Naive thymus-derived CD8-positive, alpha-beta T cell (primary cell): ENCODE measurements at regions not wholly inside any gene's neighbourhood (a gene's known extent, or its start where the extent isn't known, plus 50 kb on each side); places are given as distances from the start of the nearest gene placed in this dataset.

ENCODE experiments used
- ATAC-seq, 2 donors: fragments of 150-1000 bp; cut with Tn5 transposase in 1 of 2; sonication (Bioruptor Pico), chemical (Tn5 transposase) in 1 of 2; 1 replicate in 1 of 2; 2 replicates in 1 of 2; pipeline ENCODE4 v1.10.0; 2021; ENCODE audit warnings: mild to moderate bottlenecking in 2 of 2, moderate library complexity in 2 of 2
- POLR2A ChIA-PET: fragments of 350-600 bp; sonication (Branson Sonifier 250); formaldehyde crosslinking; loops from one replicate; lab custom pipeline; 2021; ENCODE audit warnings: antibody characterized with exemption; lab: Charles Lee
- DNase-seq, 10 donors: peaks; one replicate each; pipeline versions ENCODE4 v3.0.0 to v3.0.0-alpha.2; 2020 to 2022
- H3K27ac Mint-ChIP-seq, 10 donors: one replicate each; pipeline ENCODE4 v1.8.0; 2020 to 2022; ENCODE audit warnings: mild to moderate bottlenecking in 10 of 10, mixed read lengths in 10 of 10, moderate library complexity in 4 of 10, inconsistent platforms in 1 of 10
- H3K27me3 Mint-ChIP-seq, 5 donors: one replicate each; pipeline ENCODE4 v1.8.0; 2021 to 2022; ENCODE audit warnings: mixed read lengths in 5 of 5
- H3K36me3 Mint-ChIP-seq, 3 donors: one replicate each; pipeline ENCODE4 v1.8.0; 2020 to 2022; ENCODE audit warnings: mixed read lengths in 3 of 3, mild to moderate bottlenecking in 2 of 3, inconsistent platforms in 1 of 3
- H3K4me1 Mint-ChIP-seq, 4 donors: one replicate each; pipeline ENCODE4 v1.8.0; 2021 to 2022; ENCODE audit warnings: mixed read lengths in 4 of 4
- H3K4me3 Mint-ChIP-seq, 10 donors: one replicate each; pipeline ENCODE4 v1.8.0; 2020 to 2022; ENCODE audit warnings: mild to moderate bottlenecking in 10 of 10, mixed read lengths in 10 of 10, moderate library complexity in 6 of 10, inconsistent platforms in 1 of 10
- H3K9me3 Mint-ChIP-seq, 9 donors: one replicate each; pipeline ENCODE4 v1.8.0; 2020 to 2022; ENCODE audit warnings: mixed read lengths in 9 of 9, mild to moderate bottlenecking in 3 of 9, inconsistent platforms in 1 of 9, moderate library complexity in 1 of 9

GRCh38 chr10:131006458-131007256 is 304.9 kb downstream of the TCERG1L start:
- POLR2A ChIA-PET = no interaction called here
- H3K27ac Mint-ChIP-seq = no peak overlapping the region
- peaks cover 0 to 3% (median 0%) of the 10 kb centered on the region in 5 donors for H3K27me3 Mint-ChIP-seq
- no peaks in the 10 kb centered on the region for H3K36me3 Mint-ChIP-seq
- ATAC-seq = no peak
- H3K4me3 Mint-ChIP-seq = no peak overlapping the region
- H3K4me1 Mint-ChIP-seq = no peaks in the 10 kb centered on the region
- H3K9me3 Mint-ChIP-seq = peaks cover 0 to 4% (median 0%) of the 10 kb centered on the region in 9 donors
- no peak for DNase-seq

- POLR2A ChIA-PET = no interaction called here
- Mint-ChIP-seq H3K9me3 (peaks cover 0 to 4% (median 0%) of the 10 kb centered on the region in 9 donors), H3K4me1 (no peaks in the 10 kb centered on the region), H3K4me3 (no peak overlapping the region), H3K27me3 (peaks cover 0 to 7% (median 0%) of the 10 kb centered on the region in 5 donors), H3K36me3 (no peaks in the 10 kb centered on the region), H3K27ac (no peak overlapping the region)
- ATAC-seq (no peak), DNase-seq (no peak)
Observed at GRCh38 chr10:131009791-131010190, 301.7 kb downstream of the TCERG1L start.

DNA sequence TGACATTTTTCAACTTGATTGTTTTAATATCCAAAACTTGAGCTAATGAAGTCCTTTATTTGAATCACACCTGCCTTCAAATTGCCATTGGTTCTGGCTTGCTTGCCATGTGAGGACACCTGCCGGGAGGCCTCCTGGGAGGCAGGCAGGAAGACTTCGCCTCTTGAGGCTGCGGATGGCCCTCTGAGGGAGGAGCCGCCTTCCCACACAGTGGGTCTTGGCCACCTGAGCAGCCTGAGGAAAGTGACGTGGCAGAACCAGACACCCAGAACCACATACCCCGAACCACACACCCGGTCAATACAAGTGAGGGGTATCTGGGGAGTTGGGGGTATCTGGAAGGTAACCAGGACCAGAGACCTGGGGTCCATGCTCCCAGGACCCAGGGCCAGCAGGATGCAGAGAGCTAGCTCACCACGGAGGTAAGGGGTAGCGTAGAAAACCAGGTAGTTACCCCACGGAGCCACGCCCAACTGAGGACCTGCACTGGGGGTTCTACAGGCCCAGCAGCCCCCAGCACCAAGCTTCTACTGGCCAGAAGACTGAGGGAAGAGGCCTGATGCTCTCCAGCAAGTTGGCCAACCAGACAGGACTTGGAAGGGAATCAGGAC is 300.5 kb downstream of the TCERG1L start:
- H3K4me1 Mint-ChIP-seq = no peaks in the 10 kb centered on the region

GRCh38 chr10:131011936-131012640 is 299.4 kb downstream of the TCERG1L start:
- H3K27me3 Mint-ChIP-seq = peaks cover 0 to 7% (median 0%) of the 10 kb centered on the region in 5 donors
- POLR2A ChIA-PET = no interaction called here
- no peak overlapping the region for H3K27ac Mint-ChIP-seq
- no peaks in the 10 kb centered on the region for H3K36me3 Mint-ChIP-seq
- DNase-seq (no peak), ATAC-seq (no peak)
- H3K4me1 Mint-ChIP-seq = no peaks in the 10 kb centered on the region
- no peaks in the 10 kb centered on the region for H3K9me3 Mint-ChIP-seq
- no peak overlapping the region for H3K4me3 Mint-ChIP-seq

More for the DNA sequence above, 300.5 kb downstream of the TCERG1L start:
- DNase-seq = no peak
- Mint-ChIP-seq H3K9me3 (no peaks in the 10 kb centered on the region), H3K4me3 (no peak overlapping the region), H3K27ac (no peak overlapping the region), H3K27me3 (peaks cover 0 to 7% (median 0%) of the 10 kb centered on the region in 5 donors), H3K36me3 (no peaks in the 10 kb centered on the region)
- no peak for ATAC-seq
- POLR2A ChIA-PET = no interaction called here

DNA sequence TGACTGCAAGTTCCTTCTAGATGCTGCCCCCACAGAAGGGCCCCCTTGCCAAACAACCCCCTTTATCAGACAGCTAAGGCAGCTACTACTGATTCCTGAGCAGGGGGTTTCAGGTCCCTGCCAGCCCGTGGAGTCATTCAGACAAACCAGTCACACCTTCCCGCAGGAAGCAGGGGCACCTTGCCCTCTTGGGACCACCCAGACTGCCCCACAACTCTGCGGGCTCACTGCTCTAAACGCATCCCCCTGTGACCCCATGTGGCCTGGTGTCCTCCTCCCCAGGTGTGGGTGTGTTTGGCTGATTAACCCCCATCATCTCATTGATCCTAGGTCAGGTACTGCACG is 298.9 kb downstream of the TCERG1L start:
- no peak overlapping the region for H3K27ac Mint-ChIP-seq
- no peak for ATAC-seq
- H3K4me3 Mint-ChIP-seq = no peak overlapping the region
- no peak for DNase-seq
- POLR2A ChIA-PET = no interaction called here
- peaks cover 0 to 4% (median 0%) of the 10 kb centered on the region in 5 donors for H3K27me3 Mint-ChIP-seq
- H3K4me1 Mint-ChIP-seq = no peaks in the 10 kb centered on the region
- no peaks in the 10 kb centered on the region for H3K9me3 Mint-ChIP-seq
- H3K36me3 Mint-ChIP-seq = no peaks in the 10 kb centered on the region

DNA sequence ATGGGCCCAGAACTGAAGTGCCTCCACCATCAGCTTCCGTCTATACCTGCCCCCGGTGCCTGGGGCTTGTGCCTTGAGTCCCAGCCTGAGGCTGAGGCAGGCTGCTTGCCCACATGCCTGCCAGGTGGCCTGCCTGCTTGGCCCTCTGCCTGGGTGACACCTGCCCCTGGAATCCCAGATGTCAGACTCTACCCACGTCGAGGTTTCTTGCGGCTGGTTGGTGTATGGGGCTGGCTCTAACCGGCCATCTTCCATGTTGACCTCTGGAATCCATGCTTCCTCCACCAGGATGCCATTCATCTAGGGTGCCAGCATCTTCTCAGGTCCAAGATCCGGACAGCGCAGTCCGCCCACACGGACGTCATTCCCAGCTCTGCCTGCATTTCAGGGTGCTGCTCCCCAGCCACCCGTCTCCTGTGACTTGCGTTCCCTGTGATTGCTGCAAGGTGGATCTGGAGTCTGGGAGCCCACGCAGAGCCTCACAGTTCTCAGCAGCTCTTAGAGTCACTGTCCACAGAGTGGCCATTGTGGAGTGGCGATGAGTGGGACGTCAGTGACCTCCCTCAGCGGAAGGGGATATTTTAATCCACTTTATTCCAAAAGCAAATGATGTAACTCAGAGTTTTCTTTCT is 298.1 kb downstream of the TCERG1L start:
- Mint-ChIP-seq H3K36me3 (no peaks in the 10 kb centered on the region), H3K9me3 (no peaks in the 10 kb centered on the region), H3K27ac (no peak overlapping the region), H3K27me3 (peaks cover 0 to 4% (median 0%) of the 10 kb centered on the region in 5 donors), H3K4me1 (no peaks in the 10 kb centered on the region), H3K4me3 (no peak overlapping the region)
- POLR2A ChIA-PET = no interaction called here
- DNase-seq (no peak), ATAC-seq (no peak)

GRCh38 chr10:131014271-131014670 is 297.2 kb downstream of the TCERG1L start:
- Mint-ChIP-seq H3K36me3 (no peaks in the 10 kb centered on the region), H3K9me3 (no peaks in the 10 kb centered on the region), H3K27me3 (peaks cover 0 to 4% (median 0%) of the 10 kb centered on the region in 5 donors), H3K27ac (no peak overlapping the region), H3K4me1 (no peaks in the 10 kb centered on the region), H3K4me3 (no peak overlapping the region)
- ATAC-seq (no peak), DNase-seq (no peak)
- POLR2A ChIA-PET = no interaction called here

GRCh38 chr10:131015271-131015670 is 296.2 kb downstream of the TCERG1L start:
- no peak for ATAC-seq
- no peak for DNase-seq
- H3K27ac Mint-ChIP-seq = no peak overlapping the region
- H3K4me1 Mint-ChIP-seq = no peaks in the 10 kb centered on the region
- H3K9me3 Mint-ChIP-seq = no peaks in the 10 kb centered on the region
- H3K27me3 Mint-ChIP-seq = peaks cover 0 to 4% (median 0%) of the 10 kb centered on the region in 5 donors
- no peak overlapping the region for H3K4me3 Mint-ChIP-seq
- no peaks in the 10 kb centered on the region for H3K36me3 Mint-ChIP-seq
- POLR2A ChIA-PET = no interaction called here

- ATAC-seq (no peak), DNase-seq (no peak)
- no peaks in the 10 kb centered on the region for H3K36me3 Mint-ChIP-seq
- no peak overlapping the region for H3K4me3 Mint-ChIP-seq
- peaks cover 0 to 8% (median 1%) of the 10 kb centered on the region in 5 donors for H3K27me3 Mint-ChIP-seq
- POLR2A ChIA-PET = no interaction called here
- no peaks in the 10 kb centered on the region for H3K4me1 Mint-ChIP-seq
- H3K27ac Mint-ChIP-seq = no peak overlapping the region
- H3K9me3 Mint-ChIP-seq = no peaks in the 10 kb centered on the region
Observed at GRCh38 chr10:131016556-131016955, 295.0 kb downstream of the TCERG1L start.

- POLR2A ChIA-PET = no interaction called here
Observed at GRCh38 chr10:131017566-131018285, 293.8 kb downstream of the TCERG1L start.

DNA sequence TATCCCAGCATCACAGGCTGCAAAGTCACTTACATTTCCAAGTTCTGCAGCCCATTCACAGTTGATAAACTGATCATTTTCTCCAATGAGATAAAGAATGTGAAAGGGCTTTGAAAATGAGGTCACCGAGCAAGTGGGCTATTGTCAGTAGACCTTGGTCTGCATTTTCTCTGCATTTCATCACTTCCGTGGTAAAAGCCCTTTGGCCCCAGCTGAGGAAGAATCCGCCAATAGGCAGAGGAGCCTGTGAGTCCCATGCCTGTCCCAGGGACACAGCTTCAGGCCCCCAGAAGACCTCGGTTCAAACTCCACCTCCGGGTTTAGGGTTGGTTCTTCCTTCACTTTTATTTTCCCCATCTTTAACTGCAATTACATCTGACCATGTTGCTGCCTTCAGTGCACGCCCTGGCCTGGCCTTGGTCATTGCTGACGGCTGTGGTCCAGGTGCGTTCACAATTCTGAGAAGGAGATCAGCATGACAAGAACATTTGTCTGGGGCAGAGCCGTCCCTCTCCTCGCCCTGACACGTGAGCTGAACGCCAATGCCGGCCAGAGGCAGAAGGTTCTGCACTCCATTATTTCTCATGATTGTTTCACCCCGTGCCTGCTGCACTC is 292.5 kb downstream of the TCERG1L start:
- DNase-seq = no peak
- Mint-ChIP-seq H3K36me3 (no peaks in the 10 kb centered on the region), H3K27ac (no peak overlapping the region), H3K4me1 (no peaks in the 10 kb centered on the region), H3K4me3 (no peak overlapping the region), H3K9me3 (peaks cover 0 to 2% (median 0%) of the 10 kb centered on the region in 9 donors), H3K27me3 (peaks cover 0 to 13% (median 3%) of the 10 kb centered on the region in 5 donors)
- ATAC-seq = no peak
- POLR2A ChIA-PET = no interaction called here

More at GRCh38 chr10:131017566-131018285, 293.8 kb downstream of the TCERG1L start:
- Mint-ChIP-seq H3K36me3 (no peaks in the 10 kb centered on the region), H3K4me3 (no peak overlapping the region), H3K27me3 (peaks cover 0 to 12% (median 3%) of the 10 kb centered on the region in 5 donors), H3K4me1 (no peaks in the 10 kb centered on the region), H3K27ac (no peak overlapping the region), H3K9me3 (peaks cover 0 to 2% (median 0%) of the 10 kb centered on the region in 9 donors)
- DNase-seq (no peak), ATAC-seq (no peak)

- no peak for ATAC-seq
- Mint-ChIP-seq H3K27me3 (peaks cover 0 to 14% (median 3%) of the 10 kb centered on the region in 5 donors), H3K36me3 (no peaks in the 10 kb centered on the region), H3K9me3 (peaks cover 0 to 2% (median 0%) of the 10 kb centered on the region in 9 donors), H3K4me3 (no peak overlapping the region), H3K4me1 (no peaks in the 10 kb centered on the region), H3K27ac (no peak overlapping the region)
- no peak for DNase-seq
- POLR2A ChIA-PET = no interaction called here
Observed at GRCh38 chr10:131019696-131020095, 291.8 kb downstream of the TCERG1L start.
